Endothelial cell of hepatic sinusoid (primary cell): ENCODE measurements at regions not wholly inside any gene's neighbourhood (a gene's known extent, or its start where the extent isn't known, plus 50 kb on each side); places are given as distances from the start of the nearest gene placed in this dataset.
"Not testable (repeated sequence)": the region's sequence is repeated elsewhere in the genome, so short reads cannot be mapped to it uniquely, and the experiment has no call there.

ENCODE experiments used
- in situ Hi-C: cut with HindIII; loops from 2 replicates; pipeline ENCODE4 v1.10.0; 2017; ENCODE audit warnings: low sequenced_read_pairs

DNA sequence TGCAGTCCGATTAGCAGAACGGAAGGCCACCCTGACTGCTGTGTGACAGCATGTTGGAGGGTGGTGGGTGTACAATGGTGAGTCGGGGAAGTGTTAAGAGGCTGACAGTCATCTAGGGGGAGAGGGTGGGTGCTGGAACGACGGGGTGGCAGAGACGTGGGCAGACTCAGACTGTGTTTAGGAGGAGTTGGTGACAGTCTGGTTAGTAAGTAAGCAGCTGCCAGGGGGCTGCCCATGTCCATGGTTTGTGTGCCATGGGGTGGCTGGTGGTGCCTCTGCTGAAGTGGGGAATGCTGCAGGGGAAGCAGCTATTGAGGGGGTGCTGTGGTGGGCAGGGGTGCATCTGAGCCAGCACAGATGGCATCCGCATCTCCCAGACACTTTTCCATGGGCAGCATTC lies 51.3 kb upstream of the BOD1 start:
- in situ Hi-C loops = no loop called here

DNA sequence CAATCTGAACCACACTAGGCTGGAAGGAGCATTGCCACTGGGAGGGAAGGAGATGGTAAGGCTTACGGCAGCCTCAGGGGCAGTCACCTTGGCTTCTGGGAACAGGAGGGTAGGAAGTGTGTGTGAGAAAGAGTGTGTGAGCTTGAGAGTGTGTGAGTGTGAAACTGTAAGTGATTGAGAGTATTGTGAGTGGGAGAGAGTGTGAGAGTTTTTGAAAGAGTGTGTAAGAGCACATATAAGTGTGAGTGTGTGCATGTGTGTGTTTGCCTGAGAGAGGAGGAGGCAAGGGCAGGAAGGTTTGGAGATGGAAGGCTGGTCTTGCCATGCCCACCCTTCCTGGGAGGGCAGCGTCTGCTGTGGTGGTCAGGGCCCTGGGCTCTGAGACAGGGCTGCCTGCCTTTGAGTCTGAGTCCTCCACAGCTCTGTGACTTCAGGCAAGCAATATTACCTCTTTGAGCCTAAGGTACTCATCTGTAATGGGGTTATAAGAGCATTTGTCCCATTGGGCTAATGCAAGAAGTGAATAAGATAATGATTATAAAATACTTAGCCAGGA lies 51.9 kb upstream of the BOD1 start:
- in situ Hi-C loops = no loop called here

DNA sequence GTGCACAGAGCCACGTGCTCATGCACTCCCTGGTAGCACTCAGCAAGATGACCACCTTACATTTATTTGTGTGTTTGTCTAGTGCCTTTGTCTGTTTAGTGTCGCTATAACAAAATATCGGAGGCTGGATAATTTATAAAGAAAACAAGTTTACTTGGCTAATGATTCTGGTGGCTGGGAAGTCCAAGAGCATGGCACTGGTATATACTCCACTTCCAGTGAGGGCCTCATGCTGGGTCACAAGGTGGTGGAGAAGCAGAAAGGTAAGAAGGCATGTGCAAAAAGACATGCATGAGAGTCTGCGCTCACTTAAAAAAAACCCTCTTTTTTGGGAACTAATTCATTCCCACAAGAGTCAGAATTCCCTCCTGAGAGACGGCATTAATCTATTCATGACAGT lies 52.5 kb upstream of the BOD1 start:
- in situ Hi-C loops = no loop called here

DNA sequence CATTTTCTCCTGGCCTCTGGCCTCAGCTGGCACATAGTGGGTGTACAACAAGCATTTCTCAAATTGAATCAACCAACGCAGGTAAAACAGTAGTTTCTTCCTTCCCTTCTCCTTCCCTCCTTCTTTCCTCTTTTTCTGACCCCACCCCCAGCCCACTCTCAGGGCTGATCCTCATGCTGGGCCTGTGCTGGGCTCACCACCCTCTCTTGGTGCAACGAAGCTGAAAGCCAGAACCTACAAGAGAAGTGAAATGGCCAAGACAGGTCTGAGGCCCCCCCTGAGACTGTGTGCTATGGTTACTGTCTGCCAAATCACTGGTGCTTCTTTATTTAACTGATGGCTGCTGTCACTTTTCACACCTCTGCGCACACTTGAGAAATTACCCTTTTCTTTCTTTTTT lies 53.0 kb upstream of the BOD1 start:
- in situ Hi-C loops = no loop called here

DNA sequence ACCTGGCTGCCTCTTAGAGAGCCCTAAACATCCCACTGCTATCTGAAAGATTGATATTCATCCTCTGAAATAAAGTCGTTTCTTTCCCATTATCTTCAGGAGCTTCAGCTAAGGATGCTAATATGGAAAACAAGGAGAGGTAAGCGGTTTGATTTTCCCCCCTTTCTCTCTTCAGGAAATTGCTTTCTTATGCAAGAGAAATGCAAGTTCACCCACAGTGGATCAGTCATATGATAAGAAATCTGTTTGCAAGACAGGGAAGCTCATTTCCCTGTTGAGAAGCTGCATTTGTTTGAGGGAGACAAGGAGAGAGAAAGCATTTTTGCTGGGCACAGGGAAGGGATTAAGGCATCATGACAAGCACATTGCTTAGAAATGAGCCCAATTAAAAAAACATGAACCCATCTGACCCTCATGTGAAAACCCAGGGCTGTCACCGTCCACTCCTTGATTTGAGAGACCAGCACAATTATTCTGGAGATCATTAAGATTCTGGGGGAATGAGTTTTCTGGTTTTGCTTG lies 53.7 kb upstream of the BOD1 start:
- in situ Hi-C loops = no loop called here

DNA sequence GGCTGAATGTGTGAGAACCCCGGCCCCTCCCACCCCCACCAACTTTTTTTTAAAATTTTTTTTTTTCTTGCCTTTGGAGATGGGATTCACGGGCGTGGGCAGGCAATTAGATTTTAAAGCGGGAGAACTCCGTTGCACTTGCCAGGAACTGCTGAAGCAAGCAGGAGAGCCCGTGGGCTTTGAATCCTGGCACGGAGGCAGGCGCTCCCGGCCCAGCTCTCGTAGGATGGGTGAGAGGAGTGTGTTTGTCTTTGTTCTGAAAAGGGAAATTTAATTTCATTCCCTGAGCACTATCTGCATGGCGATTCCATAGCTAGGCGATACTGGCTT lies 54.3 kb upstream of the BOD1 start:
- in situ Hi-C loops = no loop called here

DNA sequence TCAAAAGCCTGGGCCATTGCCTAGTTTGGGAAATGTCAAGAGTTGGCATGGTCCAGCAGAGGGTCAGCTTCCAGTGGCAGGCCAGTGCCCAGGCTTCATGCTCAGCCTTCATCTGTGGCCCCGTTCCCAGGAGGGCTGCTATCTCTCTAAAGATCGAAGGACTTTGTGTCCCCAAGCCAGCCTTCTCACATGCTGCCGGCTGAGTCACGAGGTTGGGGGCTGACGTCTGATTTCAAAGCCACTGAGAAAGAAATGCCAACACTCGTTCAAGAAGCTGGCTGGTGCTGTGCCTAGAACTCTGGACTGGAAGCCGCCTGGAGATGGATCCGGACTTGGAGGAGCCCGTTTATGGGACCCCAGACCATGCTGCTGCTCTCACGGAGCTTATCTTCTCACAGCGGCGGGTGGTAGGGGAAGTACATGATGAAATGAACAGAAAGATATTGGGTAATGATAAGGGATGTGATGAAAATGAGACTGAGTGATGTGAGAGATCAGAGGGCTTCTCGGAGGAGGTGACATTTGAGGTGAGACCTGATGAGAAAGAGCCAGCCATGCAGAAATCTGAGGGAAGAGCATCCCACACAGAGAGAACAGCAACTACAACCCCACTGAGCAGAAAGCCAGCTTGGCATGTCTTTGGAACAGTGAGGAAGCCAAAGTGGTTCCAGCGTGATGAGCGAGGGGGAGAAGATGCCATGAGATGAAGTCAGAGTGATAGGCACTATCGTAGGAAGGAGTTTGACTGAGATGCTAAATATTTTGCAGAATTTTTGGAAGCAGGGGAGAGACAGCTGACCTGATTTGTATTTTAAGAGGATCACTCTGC lies 54.9 kb upstream of the BOD1 start:
- in situ Hi-C loops = no loop called here

DNA sequence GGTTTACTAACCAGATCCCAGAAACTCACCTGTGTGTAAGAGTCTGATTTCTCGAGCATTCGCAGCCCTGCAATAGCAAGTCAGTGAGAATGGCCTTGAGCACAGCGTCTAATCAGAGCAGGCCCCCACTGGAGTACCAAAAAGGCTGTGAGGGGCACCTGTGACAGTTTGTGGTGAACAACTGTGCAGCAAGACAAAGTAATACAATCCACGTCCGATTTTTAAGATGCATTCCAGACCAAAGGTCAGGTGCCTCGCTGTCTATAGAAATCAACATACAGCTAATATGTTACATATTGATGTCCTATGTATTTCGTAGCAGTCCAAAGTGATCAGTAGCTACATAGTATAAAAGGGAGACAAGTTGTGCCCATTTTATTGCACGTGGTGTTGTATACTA lies 55.7 kb upstream of the BOD1 start:
- in situ Hi-C loops = no loop called here

DNA sequence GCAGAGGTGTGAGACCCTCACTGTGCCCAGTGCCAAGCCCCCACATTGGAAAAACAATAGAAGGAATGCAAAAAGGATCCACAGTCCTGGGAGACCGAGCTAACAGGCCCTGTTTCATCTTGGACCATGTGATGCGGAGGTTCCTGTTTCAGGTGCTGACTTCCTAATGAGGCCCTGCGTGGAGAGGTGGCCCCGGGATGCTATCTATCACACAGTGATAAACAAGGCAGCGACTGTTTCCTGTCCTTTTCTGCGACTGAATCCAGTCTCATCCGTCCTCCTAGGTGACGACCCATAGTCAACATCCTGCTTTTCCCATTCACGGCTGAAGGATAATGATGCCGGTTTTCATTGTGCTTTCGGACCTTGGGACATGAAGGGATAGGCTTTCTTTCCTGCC lies 56.4 kb upstream of the BOD1 start:
- in situ Hi-C loops = no loop called here

DNA sequence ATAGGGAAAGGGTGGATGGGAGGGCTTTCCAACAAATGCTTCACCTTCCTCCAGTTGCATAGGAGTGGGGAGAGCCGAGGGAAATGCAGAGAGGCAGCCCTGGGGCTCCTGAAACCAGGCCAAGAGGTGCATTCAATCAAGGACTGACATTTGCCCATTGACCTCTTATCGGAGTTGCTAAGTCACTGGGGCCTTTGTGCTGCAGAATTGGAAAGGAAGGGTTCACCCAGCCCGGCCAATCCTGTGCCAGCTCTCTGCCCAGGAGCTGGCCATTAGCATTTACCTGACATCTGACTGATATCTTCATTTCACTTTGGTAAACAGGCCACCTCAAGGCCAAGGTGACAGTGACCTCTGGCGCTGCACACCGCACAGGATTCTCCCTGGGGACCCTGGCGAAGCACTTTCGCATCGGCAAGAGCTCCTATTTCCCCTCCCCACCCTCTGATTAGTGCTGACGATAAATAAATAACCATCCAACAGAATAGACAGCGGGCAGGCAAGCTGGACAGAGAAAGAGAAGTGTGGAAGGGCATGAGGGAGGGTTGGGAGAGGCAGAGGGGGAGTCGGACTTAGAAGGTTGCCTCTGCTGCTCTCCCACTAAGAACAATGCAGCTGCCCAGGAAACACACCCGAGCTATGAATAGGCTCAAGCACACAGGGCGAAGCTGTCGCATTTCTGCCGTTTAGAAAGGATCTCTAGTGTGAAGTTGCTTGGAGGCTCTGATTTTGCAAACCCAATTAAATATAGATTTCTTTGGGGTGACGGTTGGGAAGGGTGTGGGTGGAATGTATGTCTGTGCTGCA lies 57.0 kb upstream of the BOD1 start:
- in situ Hi-C loops = no loop called here

DNA sequence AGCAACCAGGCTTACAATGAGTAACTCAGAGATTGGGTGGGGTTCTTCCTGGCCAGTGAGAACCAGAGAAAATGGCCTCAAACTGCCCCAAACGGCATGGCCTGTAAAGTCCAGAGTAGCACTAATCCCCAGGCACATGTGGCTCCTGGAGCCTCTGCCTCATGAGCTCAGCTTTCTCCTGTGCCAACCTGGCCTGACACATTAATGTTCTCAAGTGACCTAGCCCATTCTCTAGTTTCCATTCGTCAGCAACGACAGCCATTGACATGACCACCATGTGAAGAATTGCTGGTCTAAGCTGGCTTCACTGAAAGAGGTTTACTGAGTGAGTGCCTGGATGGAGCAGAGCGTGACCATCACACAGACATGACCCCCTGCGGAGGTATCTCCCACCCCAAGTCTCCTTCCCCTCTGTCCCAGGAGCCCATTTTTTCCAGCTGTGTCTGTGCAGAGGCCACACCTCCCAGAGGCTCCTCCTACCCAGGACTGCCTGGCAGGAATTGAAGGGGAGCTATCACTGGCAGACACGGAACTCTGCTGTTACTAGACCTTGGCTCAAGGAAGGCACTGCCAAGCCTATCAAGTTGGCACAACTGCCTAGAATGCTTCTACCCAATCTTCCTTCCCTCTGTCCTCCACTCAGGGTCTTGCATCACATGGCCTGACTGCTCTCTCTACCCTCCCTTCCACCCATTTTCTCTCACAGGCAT lies 59.0 kb upstream of the BOD1 start:
- in situ Hi-C loops = no loop called here

DNA sequence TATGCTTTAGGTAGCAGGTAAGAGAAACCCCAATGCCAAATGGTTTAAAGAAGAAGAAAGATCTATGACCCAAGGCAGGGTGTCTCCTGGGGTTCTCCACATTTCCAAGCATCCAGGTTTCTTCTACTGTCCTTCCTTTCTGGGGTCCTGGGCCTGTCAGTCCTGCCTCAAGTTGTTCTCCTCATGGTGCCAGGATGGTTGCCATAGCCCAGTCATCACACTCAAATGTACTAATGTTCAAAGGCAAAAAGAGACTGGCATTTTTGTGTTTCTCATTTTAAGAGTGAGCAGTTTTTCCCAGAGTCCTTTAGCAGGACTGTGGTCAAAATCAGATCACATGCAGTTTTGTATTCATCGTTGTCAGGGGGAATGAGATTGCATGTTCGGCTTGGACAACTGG lies 59.9 kb upstream of the BOD1 start:
- in situ Hi-C loops = no loop called here

DNA sequence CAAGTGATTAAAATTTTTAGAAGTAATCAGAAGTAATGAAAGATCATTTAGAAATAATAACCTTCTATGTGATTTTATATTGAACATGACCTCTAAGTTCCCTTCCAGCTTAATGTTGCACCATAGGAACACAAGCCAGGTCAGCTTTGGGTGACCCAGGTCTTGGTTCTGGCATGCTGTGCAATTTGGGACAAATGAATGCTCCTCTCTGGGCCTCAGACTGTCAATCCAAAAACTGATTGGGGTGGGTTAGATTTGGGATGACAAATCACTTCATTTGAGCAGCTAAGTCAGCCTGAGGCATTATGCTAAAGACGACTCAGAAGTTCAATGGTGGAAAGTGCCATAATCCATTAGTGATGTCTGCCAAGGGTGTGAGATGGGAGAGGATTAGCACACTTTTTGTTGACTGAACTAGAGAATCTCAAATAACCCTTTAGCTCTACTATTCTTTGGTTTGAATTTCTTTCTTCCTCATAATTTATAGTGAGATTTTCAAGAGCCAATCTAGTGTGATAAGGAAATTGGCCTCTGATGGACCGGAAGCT lies 60.7 kb upstream of the BOD1 start:
- in situ Hi-C loops = no loop called here

DNA sequence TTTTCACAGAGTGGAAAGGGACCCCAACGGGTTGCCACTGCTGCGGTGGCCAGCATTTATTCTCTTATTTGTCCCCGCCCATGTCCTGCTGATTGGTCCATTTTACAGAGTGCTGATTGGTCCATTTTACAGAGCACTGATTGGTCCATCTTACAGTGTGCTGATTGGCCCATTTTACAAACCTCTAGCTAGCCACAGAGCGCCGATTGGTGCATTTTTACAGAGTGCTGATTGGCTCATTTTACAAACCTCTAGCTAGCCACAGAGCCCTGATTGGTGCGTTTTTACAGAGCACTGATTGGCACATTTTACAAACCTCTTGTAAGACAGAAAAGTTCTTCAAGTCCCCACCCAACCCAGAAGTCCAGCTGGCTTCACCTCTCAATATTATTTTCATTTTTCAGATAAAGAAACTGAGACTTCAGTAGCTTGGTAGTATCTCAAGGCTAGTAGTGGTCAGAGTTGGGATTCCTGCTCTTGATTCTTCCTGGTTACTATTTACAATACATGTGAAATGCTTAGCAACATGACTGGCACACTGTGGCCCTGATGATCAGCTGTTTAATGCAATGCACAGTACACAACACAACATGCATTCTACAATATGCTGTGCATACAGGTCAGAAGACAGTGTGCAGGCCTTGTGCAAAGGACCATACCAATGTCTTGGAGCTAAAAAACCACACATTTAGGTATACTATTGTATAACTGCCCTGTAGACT lies 63.6 kb upstream of the BOD1 start:
- in situ Hi-C loops = no loop called here

DNA sequence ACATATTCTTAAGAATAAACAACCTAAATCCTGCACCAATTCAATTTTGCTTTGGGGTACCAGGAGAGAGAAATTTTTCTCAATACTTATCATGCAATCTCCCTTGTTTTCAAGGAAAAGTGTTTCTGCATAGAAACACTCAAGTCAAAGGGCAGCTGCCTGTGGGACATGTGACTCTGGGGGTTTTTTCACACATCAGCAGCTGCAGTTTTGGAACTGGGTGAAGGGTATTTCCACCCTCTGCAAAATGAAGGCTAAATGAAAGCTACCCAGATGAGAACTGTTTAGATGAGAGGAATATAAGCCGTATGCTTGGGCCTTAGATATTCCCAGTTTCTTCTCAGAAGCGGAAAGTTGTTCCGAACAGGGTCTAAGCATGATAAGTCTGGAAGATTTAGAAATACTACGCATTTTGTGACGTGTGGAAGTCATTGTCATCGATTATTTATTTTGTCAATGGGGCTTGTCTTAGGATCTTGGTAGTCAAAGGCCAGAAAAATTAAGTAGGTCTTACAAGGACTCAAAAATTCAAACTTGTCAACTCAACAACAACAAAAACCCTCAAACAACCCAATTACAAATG lies 64.3 kb upstream of the BOD1 start:
- in situ Hi-C loops = no loop called here

DNA sequence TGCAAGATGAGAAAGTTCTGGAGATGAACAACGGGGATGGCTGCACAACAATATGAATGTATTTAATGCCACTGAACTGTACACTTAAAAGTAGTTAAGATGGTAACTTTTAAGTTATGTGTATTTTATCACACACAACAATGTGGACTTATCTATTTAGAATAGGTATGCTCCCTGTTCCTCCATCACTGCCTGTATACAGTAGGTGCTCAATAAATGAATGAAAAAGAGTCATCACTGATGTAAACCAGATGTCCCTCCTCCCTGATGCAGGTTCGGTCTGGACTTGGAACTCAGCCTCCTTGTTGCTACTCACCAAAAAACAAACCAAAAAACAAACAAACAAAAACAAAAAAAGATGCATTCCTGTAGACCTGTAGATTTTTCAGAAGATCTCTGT lies 65.9 kb upstream of the BOD1 start:
- in situ Hi-C loops = no loop called here

DNA sequence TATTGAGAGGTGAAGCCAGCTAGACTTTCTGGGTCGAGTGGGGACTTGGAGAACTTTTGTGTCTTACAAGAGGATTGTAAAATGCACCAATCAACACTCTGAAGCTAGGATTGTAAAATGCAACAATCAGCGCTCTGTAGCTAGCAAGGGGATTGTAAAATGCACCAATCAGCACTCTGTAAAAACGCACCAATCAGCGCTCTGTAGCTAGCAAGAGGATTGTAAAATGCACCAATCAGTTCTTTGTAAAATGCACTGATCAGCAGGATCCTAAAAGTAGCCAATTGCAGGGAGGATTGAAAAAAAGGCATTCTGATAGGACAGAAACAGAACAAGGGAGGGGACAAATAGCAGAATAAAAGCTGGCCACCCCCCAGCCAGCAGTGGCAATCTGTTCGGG lies 68.1 kb upstream of the BOD1 start:
- in situ Hi-C loops = not testable (repeated sequence)

DNA sequence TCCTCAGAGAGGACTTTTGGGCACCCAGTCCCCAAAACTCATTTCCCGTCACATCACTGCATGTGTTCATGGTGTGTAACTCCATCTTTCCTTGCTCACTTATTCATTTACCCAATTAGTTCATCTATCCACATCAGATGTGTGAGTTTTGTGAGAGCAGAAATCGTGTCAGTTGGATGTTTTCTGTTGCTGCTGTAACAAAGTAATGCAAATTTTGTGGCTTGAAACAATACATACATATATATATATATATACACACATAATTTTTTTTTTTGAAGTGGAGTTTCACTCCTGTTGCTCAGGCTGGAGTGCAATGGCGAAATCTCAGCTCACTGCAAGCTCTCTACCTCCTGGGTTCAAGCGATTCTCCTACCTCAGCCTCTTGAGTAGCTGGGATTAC lies 70.5 kb upstream of the BOD1 start:
- in situ Hi-C loops = no loop called here

DNA sequence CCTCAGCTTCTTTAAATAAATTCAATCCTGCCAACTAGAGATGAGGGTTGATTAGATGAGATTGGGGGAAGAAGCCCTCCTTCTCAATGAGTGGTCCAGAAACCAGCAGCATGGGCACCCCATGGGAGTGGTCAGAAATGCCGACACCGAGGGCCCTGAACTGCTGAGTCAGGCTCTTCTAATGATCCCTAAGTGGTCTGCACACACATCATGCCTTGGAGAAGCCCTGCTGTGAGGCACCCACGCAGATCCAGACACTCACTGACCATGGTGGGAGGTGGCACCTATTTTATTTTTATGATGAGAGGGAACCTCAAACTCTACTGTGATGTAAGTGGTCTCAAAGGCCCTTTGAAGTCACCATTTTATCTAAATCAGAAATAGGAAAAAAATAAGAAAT lies 72.3 kb upstream of the BOD1 start:
- in situ Hi-C loops = no loop called here

DNA sequence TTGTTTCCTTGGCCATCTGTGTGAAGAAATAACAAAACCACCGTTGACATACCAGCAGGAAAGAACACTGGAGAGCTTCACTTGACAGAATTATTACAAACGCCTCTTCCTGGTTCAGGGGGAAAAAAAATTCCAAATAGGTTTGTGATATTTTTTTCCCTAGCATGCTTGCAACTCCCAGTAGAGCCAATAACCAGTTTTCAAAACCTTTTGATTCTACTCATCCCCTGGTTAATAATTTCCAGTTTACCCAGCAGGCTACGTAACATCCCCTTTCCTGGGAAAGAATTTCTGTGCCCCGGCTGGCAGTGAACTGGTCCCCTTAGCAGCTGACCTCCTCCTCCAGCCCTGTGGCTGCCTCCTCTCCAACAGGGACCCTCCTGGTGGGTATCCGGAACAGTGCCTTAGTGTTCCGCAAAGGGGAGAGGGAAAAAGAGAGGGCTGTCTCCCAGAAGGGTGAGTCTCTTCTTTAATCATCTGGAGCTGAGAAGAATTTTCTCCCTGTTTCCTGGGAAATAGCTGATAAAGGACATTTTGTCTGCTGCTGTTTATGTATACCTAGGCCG lies 72.8 kb upstream of the BOD1 start:
- in situ Hi-C loops = no loop called here
